Tongue (tissue), 1 donor: ENCODE measurements at regions not wholly inside any gene's neighbourhood (a gene's known extent, or its start where the extent isn't known, plus 50 kb on each side); places are given as distances from the start of the nearest gene placed in this dataset.

ENCODE experiments used
- DNase-seq: peaks from one replicate; pipeline ENCODE4 v3.0.0-alpha.2; 2015

DNA sequence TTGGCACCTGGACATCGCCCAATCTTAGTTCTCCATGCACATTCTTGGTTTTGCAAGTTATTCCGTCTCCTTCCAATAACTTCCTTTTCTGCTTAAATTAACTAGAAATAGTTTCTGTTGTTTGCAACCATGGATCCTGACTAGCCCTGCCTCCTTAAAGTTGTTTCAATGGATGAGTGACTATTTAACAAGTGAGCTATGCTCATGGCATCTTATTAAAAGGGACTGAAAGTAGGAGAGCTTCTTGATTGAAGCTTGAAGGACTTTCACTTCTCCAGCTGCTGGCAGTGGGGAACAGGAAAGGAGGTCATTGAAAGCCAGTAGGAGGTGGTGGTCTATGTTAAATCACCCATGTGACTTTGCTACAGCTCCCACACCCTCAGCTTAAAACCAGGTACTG, 466.8 kb downstream of the ARHGEF28 start:
- DNase-seq, result no peak

DNA sequence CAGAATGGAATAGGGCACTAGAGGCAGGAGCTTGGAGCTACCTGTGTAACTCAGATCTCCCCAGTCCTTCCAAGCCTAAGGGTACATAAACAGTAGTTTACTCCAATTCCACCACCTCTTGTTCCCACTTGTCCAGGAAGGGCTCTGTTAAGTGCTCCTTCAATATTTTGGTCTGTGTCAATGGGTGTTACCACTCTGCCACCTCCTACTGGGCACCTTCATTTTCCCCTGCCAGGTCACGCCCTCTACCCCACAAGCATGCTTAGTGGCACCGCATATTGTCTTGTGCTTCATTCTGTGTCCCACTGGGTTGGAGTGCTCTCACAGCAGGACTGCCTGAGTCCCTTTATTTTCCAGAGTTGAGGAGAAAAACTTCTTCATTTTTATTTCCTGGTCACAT, 459.8 kb downstream of the ARHGEF28 start:
- no peak for DNase-seq

DNA sequence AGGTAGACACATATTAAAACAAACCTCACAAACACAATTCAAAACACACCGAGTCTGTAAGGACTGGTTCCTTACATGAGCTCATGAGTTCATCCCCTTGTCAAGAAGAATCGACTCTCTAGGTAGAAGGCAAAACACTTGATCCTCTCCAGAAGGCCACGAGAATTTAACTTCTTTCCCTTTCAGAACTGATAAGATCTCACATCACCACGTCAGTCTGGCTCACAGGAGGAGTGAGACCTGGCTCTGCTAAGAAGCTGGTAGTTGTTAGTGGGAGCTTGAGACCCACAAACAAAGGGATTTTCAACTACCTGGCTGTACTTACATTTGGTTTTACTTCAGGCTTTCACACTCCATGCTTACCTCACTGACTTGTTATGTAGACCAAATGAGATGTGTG, 459.2 kb downstream of the ARHGEF28 start:
- peak; percentile 38 for DNase-seq

- no peak for DNase-seq
Observed at GRCh38 chr5:74083096-74083791, 457.2 kb downstream of the ARHGEF28 start.

DNA sequence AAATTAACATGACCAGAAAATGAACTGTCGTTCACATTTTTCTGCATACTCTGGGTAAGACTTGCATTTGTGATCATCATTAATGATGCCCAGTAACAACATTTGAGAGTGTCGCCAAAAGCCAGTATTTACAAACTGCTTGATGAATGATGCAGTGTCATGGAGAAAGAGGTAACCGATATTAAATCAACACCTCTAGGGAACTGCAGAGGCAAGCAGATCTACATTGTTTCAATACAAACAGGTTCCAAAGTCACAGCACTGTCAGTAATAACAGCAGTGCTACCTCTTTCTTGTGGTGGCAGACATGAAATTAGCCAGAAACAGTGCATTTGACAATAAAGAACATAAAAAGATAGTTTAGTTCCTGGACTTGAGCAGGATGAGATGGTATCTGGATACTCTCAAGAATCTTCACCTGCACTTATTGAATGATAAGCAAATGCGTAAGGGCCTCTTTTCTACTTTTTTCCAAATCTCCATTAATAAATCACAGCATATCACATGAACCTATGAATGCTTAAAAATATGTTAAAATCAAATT, 456.6 kb downstream of the ARHGEF28 start:
- DNase-seq, result no peak

DNA sequence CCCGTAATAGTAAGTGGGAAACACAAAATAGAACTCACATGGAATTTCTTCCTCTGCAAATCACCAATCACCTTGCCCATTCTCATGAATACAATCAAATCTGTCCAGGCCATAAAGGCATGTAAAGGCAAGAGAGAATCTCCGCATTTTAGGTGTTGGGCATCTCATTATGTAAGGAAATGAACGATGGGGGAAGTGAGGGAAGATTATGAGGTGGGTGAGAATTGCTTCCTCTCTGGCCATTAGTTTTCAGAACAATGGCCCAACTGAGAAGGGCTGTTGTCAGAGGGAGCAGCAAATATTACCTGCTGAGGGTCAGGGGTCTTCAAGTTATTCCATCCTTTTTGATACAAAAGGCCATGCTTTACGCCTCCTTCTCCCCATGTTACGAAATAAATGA, 455.1 kb downstream of the ARHGEF28 start:
- DNase-seq, result no peak

GRCh38 chr5:74079971-74080556, 454.1 kb downstream of the ARHGEF28 start:
- DNase-seq, result no peak

GRCh38 chr5:74075501-74076484, 449.8 kb downstream of the ARHGEF28 start:
- peak; percentile 54 for DNase-seq

DNA sequence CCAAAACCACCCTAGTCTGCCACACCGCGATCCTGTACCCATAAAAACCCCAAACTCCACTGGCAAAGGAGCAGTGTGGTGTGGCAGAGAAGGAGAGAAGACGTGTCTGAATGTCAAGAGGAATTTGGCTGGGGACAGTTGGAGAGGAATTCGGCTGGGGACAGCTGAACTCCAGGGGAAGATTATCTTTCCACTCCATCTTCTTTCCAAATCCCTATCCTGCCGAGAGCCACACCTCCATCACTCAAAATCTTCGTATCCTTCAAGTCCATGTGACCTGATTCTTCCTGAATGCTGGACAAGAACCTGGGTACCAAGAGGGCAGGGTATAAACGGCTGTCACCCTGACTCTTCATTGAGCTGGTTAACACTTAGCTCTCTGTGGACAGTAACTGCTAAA, 448.1 kb downstream of the ARHGEF28 start:
- peak; percentile 37 for DNase-seq

GRCh38 chr5:74073257-74073656, 447.3 kb downstream of the ARHGEF28 start:
- DNase-seq, result no peak

GRCh38 chr5:74072646-74073045, 446.6 kb downstream of the ARHGEF28 start:
- no peak for DNase-seq

DNA sequence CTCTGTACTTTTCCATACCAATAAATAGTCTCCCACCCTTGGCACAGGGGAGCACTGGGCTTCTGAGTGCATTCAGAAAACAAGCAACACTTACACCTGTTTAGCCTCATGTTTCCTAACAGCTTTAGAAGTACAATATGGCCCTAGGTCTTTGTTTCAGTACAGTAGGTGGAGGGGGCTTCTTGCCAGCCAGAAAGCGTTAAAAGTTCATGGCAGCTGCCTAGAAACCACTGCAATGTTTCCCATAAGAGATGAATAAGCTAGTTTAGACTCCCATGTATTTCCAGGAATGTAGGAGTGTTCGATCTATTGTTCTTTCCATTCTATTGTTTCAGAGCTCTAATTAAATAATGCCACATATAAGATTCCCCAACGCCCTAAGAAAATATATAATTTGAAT, 444.8 kb downstream of the ARHGEF28 start:
- DNase-seq, result no peak

DNA sequence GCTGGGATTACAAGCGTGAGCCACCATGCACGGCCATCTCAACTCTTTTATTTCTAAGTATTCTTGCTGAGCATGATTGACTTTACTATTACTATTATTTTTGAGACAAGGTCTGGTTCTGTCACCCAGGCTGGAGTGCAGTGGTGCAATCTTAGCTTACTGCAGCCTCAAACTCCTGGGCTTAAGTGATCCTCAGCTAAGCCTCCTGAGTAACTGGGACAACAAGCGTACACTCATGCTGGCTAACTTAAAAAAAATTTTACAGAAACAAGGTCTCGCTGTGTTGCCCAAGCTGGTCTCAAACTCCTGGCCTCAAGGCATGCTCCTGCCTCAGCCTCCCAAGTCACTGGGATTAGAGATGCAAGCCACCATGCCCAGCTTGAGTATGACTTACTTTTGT, 443.7 kb downstream of the ARHGEF28 start:
- no peak for DNase-seq

- DNase-seq, result peak; percentile 58
Observed at GRCh38 chr5:74067748-74068541, 441.9 kb downstream of the ARHGEF28 start.

GRCh38 chr5:74064911-74065310, 438.9 kb downstream of the ARHGEF28 start:
- no peak for DNase-seq

DNA sequence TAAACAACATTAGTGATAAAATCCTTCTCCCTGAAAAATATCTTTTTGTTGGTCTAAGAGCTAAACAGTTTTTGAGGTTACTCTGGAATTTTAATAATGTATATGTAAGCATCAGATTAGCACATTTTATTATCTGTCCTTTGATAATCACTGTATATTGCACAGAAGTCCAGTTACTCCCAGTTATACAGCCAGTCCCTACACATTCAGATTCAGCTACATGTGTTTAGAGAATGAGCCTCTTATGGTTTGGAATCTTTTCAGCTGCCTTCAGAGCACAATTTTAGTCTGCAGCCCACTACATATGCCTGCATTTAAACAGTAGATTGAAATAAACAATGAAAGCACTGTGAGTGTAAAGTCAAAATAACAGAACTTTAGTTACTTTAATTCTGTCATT, 438.2 kb downstream of the ARHGEF28 start:
- peak; percentile 45 for DNase-seq

GRCh38 chr5:74063821-74064220, 437.8 kb downstream of the ARHGEF28 start:
- DNase-seq, result no peak

GRCh38 chr5:74063346-74063745, 437.4 kb downstream of the ARHGEF28 start:
- DNase-seq, result no peak

DNA sequence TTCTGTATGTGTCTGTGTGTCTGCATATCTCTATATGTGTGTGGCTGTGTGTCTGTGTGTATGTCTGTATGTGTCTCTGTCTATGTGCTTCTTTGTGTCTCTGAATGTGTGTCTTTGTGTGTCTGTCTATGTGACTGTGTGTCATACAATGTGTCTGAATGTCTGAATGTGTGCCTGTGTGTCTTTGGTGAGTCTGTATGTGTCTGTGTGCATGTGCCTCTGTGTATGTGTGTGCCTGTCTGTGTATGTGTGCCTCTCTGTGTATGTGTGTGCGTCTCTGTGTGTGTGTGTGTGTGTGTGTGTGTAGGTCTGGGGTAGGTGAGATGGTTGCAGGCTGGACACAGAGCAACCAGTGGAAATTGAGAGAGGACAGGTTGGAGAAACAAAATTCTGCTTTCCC, 435.3 kb downstream of the ARHGEF28 start:
- DNase-seq, result no peak

- no peak for DNase-seq
Observed at GRCh38 chr5:74059706-74060105, 433.7 kb downstream of the ARHGEF28 start.

DNA sequence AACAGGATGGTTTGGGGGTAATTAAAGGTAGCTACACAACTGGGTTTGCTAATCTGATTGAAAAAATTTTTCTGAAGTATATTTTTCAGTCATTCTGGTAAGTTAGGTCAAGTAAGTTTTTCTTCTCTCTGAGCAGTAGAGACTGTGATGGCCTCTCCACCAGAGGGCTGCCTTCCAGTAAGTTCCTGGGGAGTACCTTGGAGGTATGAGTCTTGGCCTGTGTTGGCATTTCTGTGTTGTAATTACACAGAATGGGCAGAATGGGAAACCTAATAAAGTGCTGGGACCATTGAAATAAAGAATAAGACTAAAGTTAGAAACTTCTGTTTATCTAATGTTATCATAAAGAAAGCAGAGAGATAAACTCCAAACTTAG, 430.8 kb downstream of the ARHGEF28 start:
- DNase-seq, result no peak
